M059J (cell line): ENCODE measurements at regions not wholly inside any gene's neighbourhood (a gene's known extent, or its start where the extent isn't known, plus 50 kb on each side); places are given as distances from the start of the nearest gene placed in this dataset.
"Not testable (repeated sequence)": the region's sequence is repeated elsewhere in the genome, so short reads cannot be mapped to it uniquely, and the experiment has no call there.

ENCODE experiments used
- DNase-seq: peaks from one replicate; pipeline ENCODE4 v3.0.0-alpha.2; 2012; ENCODE audit warnings: low read depth

GRCh38 chr3:160047876-160048275 is 59.2 kb downstream of the IL12A start:
- DNase-seq: no peak

- DNase-seq: no peak
These were observed 60.4 kb downstream of the IL12A start for GRCh38 chr3:160049038-160049437.

GRCh38 chr3:160049565-160049964 is 60.9 kb downstream of the IL12A start:
- no peak for DNase-seq

- no peak for DNase-seq
These were observed 61.4 kb downstream of the IL12A start for GRCh38 chr3:160049988-160050387.

GRCh38 chr3:160052385-160053047 is 63.9 kb downstream of the IL12A start:
- peak; percentile 67 for DNase-seq

- no peak for DNase-seq
These were observed 64.4 kb downstream of the IL12A start for GRCh38 chr3:160053048-160053391.

GRCh38 chr3:160054862-160055261 is 66.2 kb downstream of the IL12A start:
- DNase-seq: not testable (repeated sequence)

- no peak for DNase-seq
These were observed 67.0 kb downstream of the IL12A start for GRCh38 chr3:160055659-160056058.

- no peak for DNase-seq
These were observed 68.7 kb downstream of the IL12A start for GRCh38 chr3:160057331-160057730.

- no peak for DNase-seq
These were observed 71.9 kb downstream of the IL12A start for GRCh38 chr3:160060409-160061027.

- no peak for DNase-seq
These were observed 72.9 kb downstream of the IL12A start for GRCh38 chr3:160061525-160061924.

- DNase-seq: no peak
These were observed 76.6 kb downstream of the IL12A start for GRCh38 chr3:160065282-160065681.

- no peak for DNase-seq
These were observed 77.2 kb downstream of the IL12A start for GRCh38 chr3:160065786-160066185.

GRCh38 chr3:160069986-160070385 is 81.4 kb downstream of the IL12A start:
- no peak for DNase-seq

- DNase-seq: no peak
These were observed 87.9 kb downstream of the IL12A start for GRCh38 chr3:160076519-160076918.

GRCh38 chr3:160078533-160078932 is 89.9 kb downstream of the IL12A start:
- DNase-seq: no peak

- no peak for DNase-seq
These were observed 93.4 kb downstream of the IL12A start for GRCh38 chr3:160081958-160082533.

GRCh38 chr3:160084998-160085397 is 96.4 kb downstream of the IL12A start:
- no peak for DNase-seq

GRCh38 chr3:160088492-160089137 is 100.0 kb downstream of the IL12A start:
- DNase-seq: no peak

- no peak for DNase-seq
These were observed 102.0 kb downstream of the IL12A start for GRCh38 chr3:160090653-160091052.

GRCh38 chr3:160091441-160091840 is 102.8 kb downstream of the IL12A start:
- DNase-seq: no peak

- no peak for DNase-seq
These were observed 104.1 kb downstream of the IL12A start for GRCh38 chr3:160092760-160093159.

GRCh38 chr3:160094562-160094961 is 105.9 kb downstream of the IL12A start:
- DNase-seq: no peak
